Fibroblast of the aortic adventitia (primary cell): ENCODE measurements at regions not wholly inside any gene's neighbourhood (a gene's known extent, or its start where the extent isn't known, plus 50 kb on each side); places are given as distances from the start of the nearest gene placed in this dataset.

Source experiments
- DNase-seq: peaks from one replicate; pipeline ENCODE4 v3.0.0-alpha.2; 2010; ENCODE audit warnings: low read depth
- H3K4me3 ChIP-seq: 2 replicates; pipeline ENCODE4 v1.5.1; 2011; ENCODE audit warnings: low read depth, mild to moderate bottlenecking, control low read depth, low read length, moderate library complexity
- CTCF ChIP-seq: IDR thresholded peaks from 2 replicates; pipeline ENCODE4 v1.5.1; 2011; ENCODE audit warnings: mild to moderate bottlenecking, low read length, control low read depth, inconsistent platforms; ENCODE audit not compliant: insufficient read depth

- no peak for TF ChIP-seq CTCF
- DNase-seq = no peak
- H3K4me3 ChIP-seq = no peak overlapping the region
Measured at GRCh38 chr6:134373993-134374392, 56.1 kb upstream of the SGK1 start.

DNA sequence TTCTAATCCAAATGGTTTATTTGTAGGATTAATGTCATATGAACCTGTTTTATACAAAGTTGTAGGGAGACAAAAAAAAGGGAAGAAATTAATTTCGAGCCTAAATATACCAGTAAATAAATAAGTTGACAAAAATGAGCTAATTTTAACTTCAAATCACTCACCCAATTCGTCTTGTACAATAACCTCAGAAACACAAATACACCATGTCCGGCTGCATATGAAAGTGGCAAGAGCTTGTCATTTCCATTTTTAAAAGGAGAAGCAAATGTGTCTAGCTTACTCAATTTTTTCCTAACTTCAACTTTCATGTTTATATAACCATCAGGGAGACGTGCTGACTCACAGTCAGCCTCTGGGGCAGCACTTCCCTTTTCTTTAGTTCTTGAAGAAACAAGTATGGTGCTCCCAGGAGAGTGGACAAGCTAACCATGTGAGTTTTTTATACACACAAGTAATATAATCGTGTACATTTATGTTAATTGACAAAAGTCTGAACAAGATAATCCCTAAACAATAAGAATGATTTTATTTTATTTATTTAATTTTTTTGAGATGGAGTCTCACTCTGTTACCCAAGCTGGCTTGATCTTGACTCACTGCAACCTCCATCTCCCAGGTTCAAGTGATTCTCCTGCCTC lies 55.5 kb upstream of the SGK1 start:
- H3K4me3 ChIP-seq = peak overlapping the region; percentile 11
- peak; percentile 92 for DNase-seq

DNA sequence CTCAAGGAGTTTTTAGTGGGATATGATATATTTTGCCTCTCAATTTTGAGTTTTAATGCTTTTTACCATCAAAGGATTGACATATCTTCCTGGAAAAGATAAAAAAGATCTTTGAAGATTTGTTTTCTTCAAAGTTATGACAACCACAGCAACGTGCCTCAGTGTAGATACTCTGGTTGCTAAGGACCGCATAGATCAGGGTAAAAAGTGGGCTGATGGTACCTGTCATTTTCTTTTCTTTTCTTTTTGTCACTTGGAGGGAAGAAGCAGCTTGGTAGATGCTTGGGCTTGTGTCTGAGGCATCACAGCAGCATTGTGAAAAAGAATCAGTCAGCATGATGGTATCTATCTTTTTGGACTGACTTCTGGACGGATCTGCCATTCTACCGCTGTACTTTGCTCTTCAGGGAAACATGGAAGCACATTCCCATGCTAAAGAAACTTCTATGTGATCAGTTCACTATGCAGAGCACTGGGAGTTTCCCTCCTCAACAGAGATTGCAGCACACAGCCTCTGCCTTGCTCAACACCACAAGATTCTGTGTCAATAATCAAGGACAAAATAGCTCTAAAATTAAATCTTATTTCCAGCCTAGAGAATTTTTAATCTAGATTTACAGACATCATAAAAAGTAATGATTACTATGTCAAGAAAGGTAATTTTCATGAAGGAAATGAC lies 54.8 kb upstream of the SGK1 start:
- DNase-seq = peak; percentile 93

More for the DNA sequence above, 55.5 kb upstream of the SGK1 start:
- TF ChIP-seq CTCF = no peak

DNA sequence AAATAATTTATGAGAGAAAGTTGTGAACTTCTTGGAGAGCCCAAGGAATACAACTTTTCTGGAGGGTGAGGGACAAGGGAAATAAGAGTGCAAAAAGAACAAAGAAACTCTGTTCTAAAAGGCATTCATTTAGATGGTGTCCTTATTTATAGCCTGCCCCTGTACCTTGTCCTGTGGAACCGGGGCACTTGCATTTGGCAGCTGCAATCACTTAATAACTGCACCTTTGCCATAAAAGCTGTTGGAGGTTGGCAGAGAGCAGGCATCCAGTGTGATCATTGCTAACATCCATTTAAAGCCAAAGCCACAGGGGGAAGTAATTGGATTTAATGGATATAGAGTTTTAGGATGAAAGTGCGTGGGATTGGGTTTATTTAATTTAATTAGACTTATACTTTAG lies 50.8 kb upstream of the SGK1 start:
- TF ChIP-seq CTCF = no peak
- no peak for DNase-seq
- no peak overlapping the region for H3K4me3 ChIP-seq

More for the DNA sequence above, 54.8 kb upstream of the SGK1 start:
- no peak overlapping the region for H3K4me3 ChIP-seq
- TF ChIP-seq CTCF = no peak
